ENCODE measurements at regions not wholly inside any gene's neighbourhood (a gene's known extent, or its start where the extent isn't known, plus 50 kb on each side); places are given as distances from the start of the nearest gene placed in this dataset.

- TF ChIP-seq CTCF (IDR thresholded peaks at IDR 0.05) = no peak
- no peak for TF ChIP-seq POLR2A (IDR thresholded peaks at IDR 0.05)
Observed at GRCh38 chr14:52146504-52146903, 77.6 kb upstream of the NID2 start.
